ENCODE measurements at regions not wholly inside any gene's neighbourhood (a gene's known extent, or its start where the extent isn't known, plus 50 kb on each side); places are given as distances from the start of the nearest gene placed in this dataset.
A peak's percentile ranks its signal among the peaks of the same experiment; 100 is the strongest.
"Not testable (repeated sequence)": the region's sequence is repeated elsewhere in the genome, so short reads cannot be mapped to it uniquely, and the experiment has no call there.

GRCh38 chr9:2496934-2497333, 124.7 kb upstream of the VLDLR start:
- DNase-seq (ENCODE audit: low spot score) = no peak

DNA sequence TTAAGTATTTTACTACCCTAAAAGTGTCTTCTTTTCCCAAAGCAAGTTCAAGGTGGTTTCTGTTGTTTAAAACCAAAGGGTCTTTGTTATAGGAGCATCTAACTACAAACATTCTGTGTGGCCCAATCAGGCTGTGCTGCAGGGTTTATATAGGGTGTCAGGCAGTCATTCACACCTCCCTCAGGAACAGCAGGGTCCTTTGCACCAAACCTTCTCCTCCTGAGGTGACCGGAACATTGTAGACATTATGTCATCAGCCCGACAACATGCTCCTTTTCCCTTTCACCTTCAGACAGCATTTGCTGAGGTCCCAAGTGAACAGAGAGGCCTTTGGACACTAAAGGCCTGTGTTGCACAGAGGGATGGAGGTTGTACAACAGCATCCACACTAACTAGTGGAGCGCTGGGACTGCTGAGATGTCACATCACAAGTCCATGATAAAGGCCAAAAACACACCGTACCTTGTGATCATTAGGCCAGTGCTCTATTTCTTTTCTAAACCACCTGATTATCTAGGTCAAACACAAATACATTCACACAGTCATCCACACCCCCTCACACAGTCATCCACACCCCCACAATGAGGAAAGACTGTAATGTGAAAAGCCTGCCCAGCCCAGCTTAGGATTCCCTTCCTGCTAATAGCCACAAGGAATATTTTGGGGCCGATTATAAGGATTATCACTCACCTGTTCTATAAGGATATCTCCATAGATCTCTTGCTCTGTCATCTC, 123.8 kb upstream of the VLDLR start:
- no peak for DNase-seq (ENCODE audit: low spot score)

GRCh38 chr9:2502210-2502609, 119.4 kb upstream of the VLDLR start:
- DNase-seq (ENCODE audit: low spot score) = no peak

DNA sequence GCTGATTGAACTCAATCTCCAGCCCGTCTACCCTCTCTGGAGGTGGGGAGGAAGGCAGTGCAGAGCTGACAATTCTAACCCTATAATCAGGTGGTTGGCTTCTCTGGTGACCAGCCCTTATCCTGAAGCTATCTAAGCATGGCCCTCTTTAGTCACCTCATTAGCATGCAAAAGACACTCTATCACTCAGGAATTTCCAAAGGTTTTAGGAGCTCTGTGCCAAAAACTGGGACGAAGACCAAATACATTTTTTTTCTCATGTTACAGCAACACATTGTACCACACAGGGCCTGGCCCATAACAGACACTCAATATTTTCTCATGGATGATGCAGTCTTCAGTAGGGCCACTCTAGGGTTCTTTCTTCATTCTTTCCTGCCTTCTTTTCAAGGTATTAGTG, 118.8 kb upstream of the VLDLR start:
- peak; percentile 26 for DNase-seq (ENCODE audit: low spot score)

DNA sequence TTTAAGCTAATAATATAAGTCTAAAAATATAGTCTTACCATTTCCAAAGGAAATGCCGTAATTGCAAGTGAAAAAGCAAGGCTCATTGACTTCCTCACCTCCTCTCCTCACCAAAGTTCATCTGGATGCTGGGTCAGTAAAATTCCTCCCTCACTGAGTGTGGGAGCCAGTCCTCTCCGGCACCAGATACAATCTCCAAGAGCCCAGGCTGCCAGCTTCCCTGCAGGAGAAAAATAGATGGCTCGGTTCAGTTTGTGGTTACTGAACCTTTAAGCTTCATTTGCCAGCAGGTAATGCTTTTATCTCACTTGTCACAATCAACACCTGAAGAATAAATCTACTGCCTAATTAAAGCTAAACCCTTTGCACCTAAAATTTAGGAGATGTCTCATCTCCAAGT, 115.3 kb upstream of the VLDLR start:
- DNase-seq (ENCODE audit: low spot score) = no peak

DNA sequence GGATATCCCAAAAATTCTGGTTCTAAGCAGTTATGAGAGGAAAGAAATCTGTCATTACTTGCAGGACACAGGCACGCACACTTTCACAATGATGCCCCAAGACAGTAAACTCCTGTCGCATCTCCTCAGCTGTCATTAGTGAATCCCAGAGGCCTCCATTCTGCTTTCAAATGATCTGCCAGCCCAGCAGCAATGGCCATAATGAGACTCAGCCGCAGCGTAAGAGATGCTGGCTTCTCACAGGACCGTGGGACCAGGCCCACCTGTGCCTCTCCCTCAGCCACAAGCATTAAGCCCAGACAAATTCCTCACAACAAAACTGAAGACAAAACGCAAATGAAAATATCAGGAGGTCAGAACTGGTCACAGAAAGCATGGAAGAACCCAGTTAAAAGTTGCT, 98.0 kb upstream of the VLDLR start:
- no peak for DNase-seq (ENCODE audit: low spot score)

DNA sequence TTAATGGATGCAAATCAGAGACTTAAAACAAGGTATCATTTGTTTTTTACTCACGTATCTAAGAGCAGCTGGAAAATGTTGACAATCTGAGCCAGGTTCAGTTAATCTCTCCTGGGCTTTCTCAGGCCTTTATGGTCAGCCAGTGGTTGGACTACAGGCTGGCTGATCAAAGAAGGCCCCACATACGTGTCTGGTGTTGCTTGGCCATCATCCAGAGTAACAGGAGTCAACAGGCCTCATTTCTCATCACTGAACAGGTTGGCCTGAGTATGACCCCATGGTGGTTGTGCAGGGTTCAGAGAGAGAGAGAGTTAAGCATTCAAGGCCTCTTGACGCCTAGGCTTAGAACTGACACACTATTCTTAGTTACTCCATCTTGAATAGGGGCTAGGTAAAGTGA, 97.0 kb upstream of the VLDLR start:
- no peak for DNase-seq (ENCODE audit: low spot score)

DNA sequence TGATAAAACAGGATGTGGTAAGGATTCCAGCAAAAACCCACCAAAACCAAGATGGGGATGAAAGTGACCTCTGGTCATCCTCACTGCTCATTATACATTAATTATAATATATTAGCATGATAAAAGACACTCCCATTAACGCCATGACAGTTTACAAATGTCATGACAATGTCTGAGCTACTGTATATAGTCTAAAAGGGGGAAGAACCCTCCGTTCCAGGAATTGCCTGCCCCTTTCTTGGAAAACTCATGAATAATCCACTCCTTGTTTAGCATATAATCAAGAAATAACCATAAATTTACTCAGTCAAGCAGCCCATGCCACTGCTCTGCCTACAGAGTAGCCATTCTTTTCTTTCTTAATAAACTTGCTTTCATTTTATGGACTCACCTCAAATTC, 96.4 kb upstream of the VLDLR start:
- no peak for DNase-seq (ENCODE audit: low spot score)

GRCh38 chr9:2526071-2526828, 95.3 kb upstream of the VLDLR start:
- DNase-seq (ENCODE audit: low spot score) = peak; percentile 35

DNA sequence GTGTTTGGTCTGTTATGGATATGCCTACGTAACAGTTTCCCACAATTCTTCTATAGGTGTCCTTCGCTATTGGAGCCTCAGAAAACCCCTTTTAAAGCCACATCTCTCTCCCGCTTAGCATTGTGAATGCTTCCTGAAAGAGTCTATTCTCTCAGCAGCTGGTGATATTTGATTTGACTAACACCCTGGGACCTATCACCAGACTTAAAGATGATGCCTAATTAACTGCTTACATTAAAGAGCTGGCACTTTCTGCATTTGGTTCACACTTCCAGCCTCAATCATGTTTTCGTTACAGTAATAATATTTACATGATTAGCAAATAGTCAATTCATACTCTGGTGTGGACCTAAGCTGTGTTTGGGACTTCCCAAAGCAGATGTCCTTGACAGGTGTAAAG, 90.1 kb upstream of the VLDLR start:
- no peak for DNase-seq (ENCODE audit: low spot score)

- DNase-seq (ENCODE audit: low spot score) = no peak
Measured at GRCh38 chr9:2536511-2536910, 85.1 kb upstream of the VLDLR start.

GRCh38 chr9:2545881-2546490, 75.6 kb upstream of the VLDLR start:
- DNase-seq (ENCODE audit: low spot score) = no peak

GRCh38 chr9:2555899-2556600, 65.5 kb upstream of the VLDLR start:
- not testable (repeated sequence) for DNase-seq (ENCODE audit: low spot score)

DNA sequence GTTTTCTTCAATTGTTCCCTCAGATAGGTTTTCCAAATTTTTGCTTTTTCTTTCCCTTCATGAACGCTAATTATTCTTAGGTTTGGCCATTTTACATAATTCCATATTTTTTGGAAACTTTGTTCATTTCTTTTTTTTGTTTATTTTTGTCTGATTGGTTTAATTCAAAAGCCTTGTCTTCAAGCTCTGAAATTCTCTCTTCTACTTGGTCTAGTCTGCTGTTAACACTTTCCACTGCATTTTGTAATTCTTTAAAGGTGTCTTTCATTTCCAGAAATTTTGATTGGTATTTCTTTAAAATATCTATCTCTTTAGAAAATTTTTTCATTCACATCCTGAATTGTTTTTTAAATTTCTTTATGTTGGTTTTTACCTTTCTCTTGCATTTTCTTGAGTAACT, 63.9 kb upstream of the VLDLR start:
- DNase-seq (ENCODE audit: low spot score) = no peak

GRCh38 chr9:2559192-2560152, 62.1 kb upstream of the VLDLR start:
- DNase-seq (ENCODE audit: low spot score) = peak; percentile 80

- DNase-seq (ENCODE audit: low spot score) = no peak
Measured at GRCh38 chr9:2560180-2560579, 61.4 kb upstream of the VLDLR start.

DNA sequence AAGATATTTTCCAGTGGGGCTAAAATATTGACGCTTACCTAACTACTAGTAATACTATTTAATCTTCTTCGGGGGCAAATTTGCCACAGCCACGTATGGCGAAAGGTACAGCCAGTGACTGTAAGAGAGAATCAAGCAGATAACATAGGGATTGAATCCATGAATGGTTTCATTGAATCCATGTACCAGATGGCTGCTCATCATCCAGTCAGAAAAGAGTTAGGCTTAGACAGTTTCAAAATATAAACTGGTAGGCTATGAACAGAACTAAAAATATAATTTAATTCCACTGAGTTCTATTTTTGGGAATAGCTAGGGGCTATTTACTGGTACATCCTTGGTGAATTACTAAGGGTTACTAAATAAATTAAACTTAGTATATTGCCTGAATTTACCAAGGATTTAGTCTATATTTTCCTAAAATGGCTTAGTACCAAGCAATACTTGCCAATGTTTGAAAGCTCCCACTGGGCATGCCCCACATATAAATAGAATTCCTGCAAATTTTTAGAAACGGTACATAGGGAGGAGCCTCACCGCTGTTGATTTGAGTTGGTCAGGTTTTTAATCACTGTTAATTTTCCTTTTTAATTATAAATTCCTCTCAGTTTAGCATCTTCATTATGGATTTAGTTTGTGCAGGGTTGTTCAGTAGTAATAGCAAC, 55.8 kb upstream of the VLDLR start:
- DNase-seq (ENCODE audit: low spot score) = no peak

- peak; percentile 8 for DNase-seq (ENCODE audit: low spot score)
Measured at GRCh38 chr9:2567922-2568321, 53.7 kb upstream of the VLDLR start.

GRCh38 chr9:2568689-2569088, 52.9 kb upstream of the VLDLR start:
- DNase-seq (ENCODE audit: low spot score) = no peak

DNA sequence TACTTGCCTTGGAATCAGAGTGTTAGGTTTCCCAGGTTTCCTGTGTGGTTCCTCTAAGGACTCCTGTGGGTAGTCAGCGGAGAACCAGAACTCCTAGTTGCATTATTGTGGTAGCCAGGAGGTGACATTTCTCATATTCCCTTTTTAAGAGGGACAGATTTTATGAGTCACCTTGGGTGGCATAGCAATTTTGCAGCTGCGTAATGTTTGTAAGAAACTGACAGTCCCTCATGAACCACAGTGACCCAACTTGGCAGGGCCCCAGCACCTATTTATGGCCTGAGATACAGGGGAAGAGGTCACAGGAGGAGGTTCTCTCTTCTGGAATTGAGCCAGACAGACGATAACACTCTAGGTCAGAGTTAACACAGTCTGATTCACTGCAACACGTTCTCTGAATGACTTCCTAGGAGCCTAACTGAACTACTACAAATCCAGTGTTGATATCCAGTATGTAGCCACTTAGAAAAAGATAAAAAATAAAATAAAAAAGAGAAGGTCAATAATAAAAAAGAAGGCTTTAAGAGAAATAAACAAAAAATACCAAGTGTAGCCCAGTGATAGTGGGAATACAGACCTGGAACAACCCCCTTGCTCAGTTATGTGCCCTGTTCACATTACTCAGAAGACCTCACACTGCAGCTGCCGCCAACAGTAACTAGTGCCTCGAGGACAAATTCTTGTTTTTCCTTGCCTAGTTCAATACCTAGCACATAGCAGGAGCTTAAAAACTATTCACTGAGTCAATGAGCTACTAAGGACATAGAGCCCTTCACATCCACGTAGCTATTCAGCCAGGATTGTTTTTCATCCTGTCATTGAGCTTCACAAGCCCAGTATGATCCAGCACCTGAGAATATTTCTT, 50.7 kb upstream of the VLDLR start:
- DNase-seq (ENCODE audit: low spot score) = peak; percentile 2

Data from GM03348 (cell line).